ENCODE measurements at regions not wholly inside any gene's neighbourhood (a gene's known extent, or its start where the extent isn't known, plus 50 kb on each side); places are given as distances from the start of the nearest gene placed in this dataset.

GRCh38 chr2:129611471-129611870, 368.0 kb upstream of the RAB6C start:
- TF ChIP-seq POLR2A (IDR thresholded peaks at IDR 0.05) = no peak
- no peak for TF ChIP-seq CTCF (IDR thresholded peaks at IDR 0.05)
- Histone ChIP-seq H3K27me3 (no peaks in the 10 kb centered on the region), H3K4me3 (no peak overlapping the region), H3K36me3 (no peaks in the 10 kb centered on the region), H3K4me1 (no peaks in the 10 kb centered on the region), H3K27ac (no peak overlapping the region), H3K9me3 (no peaks in the 10 kb centered on the region)
- intact Hi-C loops (cut with DNase I) = no loop called here
- WGBS (ENCODE audit: insufficient coverage, low coverage, low lambda C conversion rate, missing lambda C conversion rate) = 82% methylated on average over 2 of the region's 6 CpGs
- no peak for ATAC-seq
- no peak for DNase-seq

- intact Hi-C loops (cut with DNase I) = no loop called here
- Histone ChIP-seq H3K4me1 (no peaks in the 10 kb centered on the region), H3K9me3 (no peaks in the 10 kb centered on the region), H3K27me3 (no peaks in the 10 kb centered on the region), H3K27ac (no peak overlapping the region), H3K4me3 (no peak overlapping the region), H3K36me3 (no peaks in the 10 kb centered on the region)
- DNase-seq (no peak), ATAC-seq (no peak)
- TF ChIP-seq POLR2A (IDR thresholded peaks at IDR 0.05) = no peak
- no peak for TF ChIP-seq CTCF (IDR thresholded peaks at IDR 0.05)
- WGBS (ENCODE audit: insufficient coverage, low coverage, low lambda C conversion rate, missing lambda C conversion rate) = 30% methylated on average over 5 of the region's 5 CpGs
These were observed 360.0 kb upstream of the RAB6C start for GRCh38 chr2:129619471-129619870.

- Histone ChIP-seq H3K36me3 (no peaks in the 10 kb centered on the region), H3K9me3 (no peaks in the 10 kb centered on the region), H3K4me1 (no peaks in the 10 kb centered on the region), H3K27ac (no peak overlapping the region), H3K27me3 (no peaks in the 10 kb centered on the region), H3K4me3 (no peak overlapping the region)
- DNase-seq (no peak), ATAC-seq (no peak)
- TF ChIP-seq CTCF (IDR thresholded peaks at IDR 0.05) (no peak), POLR2A (IDR thresholded peaks at IDR 0.05) (no peak)
- intact Hi-C loops (cut with DNase I) = no loop called here
- WGBS (ENCODE audit: insufficient coverage, low coverage, low lambda C conversion rate, missing lambda C conversion rate) = 79% methylated on average over 4 of the region's 4 CpGs
These were observed 359.1 kb upstream of the RAB6C start for GRCh38 chr2:129620411-129620810.

- 39% methylated on average over 2 of the region's 6 CpGs for WGBS (ENCODE audit: insufficient coverage, low coverage, low lambda C conversion rate, missing lambda C conversion rate)
- TF ChIP-seq CTCF (IDR thresholded peaks at IDR 0.05) (no peak), POLR2A (IDR thresholded peaks at IDR 0.05) (no peak)
- Histone ChIP-seq H3K36me3 (no peaks in the 10 kb centered on the region), H3K4me1 (no peaks in the 10 kb centered on the region), H3K27me3 (no peaks in the 10 kb centered on the region), H3K27ac (no peak overlapping the region), H3K9me3 (no peaks in the 10 kb centered on the region), H3K4me3 (no peak overlapping the region)
- DNase-seq (no peak), ATAC-seq (no peak)
- intact Hi-C loops (cut with DNase I) = no loop called here
These were observed 355.7 kb upstream of the RAB6C start for GRCh38 chr2:129623783-129624182.

- intact Hi-C loops (cut with DNase I) = no loop called here
- ATAC-seq (no peak), DNase-seq (no peak)
- no peaks in the 10 kb centered on the region for H3K4me1 ChIP-seq
- no peaks in the 10 kb centered on the region for H3K9me3 ChIP-seq
- no peaks in the 10 kb centered on the region for H3K27me3 ChIP-seq
- TF ChIP-seq POLR2A (IDR thresholded peaks at IDR 0.05) (no peak), CTCF (IDR thresholded peaks at IDR 0.05) (no peak)
- no peak overlapping the region for H3K27ac ChIP-seq
- WGBS (ENCODE audit: insufficient coverage, low coverage, low lambda C conversion rate, missing lambda C conversion rate) = 81% methylated on average over 9 of the region's 9 CpGs
- H3K4me3 ChIP-seq = no peak overlapping the region
- no peaks in the 10 kb centered on the region for H3K36me3 ChIP-seq
These were observed 352.0 kb upstream of the RAB6C start for GRCh38 chr2:129627437-129627836.

Data from right lobe of liver (tissue), 6 donors.